ENCODE measurements at regions not wholly inside any gene's neighbourhood (a gene's known extent, or its start where the extent isn't known, plus 50 kb on each side); places are given as distances from the start of the nearest gene placed in this dataset.
"Not testable (repeated sequence)": the region's sequence is repeated elsewhere in the genome, so short reads cannot be mapped to it uniquely, and the experiment has no call there.

DNA sequence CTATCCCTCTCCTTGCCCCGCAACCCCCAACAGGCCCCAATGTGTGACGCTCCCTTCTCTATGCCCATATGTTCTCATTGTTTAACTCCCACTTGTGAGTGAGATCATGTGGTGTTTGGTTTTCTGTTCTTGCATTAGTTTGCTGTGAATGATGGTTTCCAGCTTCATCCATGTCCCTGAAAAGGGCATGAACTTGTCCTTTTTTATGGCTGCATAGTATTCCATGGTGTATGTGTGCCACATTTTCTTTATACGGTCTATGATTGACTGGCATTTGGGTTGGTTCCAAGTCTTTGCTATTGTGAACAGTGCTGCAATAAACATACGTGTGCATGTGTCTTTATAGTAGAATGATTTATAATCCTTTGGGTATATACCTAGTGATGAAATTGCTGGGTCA lies 807.6 kb downstream of the ANKRD7 start:
- TF ChIP-seq, protein P1, sequence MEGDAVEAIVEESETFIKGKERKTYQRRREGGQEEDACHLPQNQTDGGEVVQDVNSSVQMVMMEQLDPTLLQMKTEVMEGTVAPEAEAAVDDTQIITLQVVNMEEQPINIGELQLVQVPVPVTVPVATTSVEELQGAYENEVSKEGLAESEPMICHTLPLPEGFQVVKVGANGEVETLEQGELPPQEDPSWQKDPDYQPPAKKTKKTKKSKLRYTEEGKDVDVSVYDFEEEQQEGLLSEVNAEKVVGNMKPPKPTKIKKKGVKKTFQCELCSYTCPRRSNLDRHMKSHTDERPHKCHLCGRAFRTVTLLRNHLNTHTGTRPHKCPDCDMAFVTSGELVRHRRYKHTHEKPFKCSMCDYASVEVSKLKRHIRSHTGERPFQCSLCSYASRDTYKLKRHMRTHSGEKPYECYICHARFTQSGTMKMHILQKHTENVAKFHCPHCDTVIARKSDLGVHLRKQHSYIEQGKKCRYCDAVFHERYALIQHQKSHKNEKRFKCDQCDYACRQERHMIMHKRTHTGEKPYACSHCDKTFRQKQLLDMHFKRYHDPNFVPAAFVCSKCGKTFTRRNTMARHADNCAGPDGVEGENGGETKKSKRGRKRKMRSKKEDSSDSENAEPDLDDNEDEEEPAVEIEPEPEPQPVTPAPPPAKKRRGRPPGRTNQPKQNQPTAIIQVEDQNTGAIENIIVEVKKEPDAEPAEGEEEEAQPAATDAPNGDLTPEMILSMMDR (conservative IDR thresholded peaks at IDR 0.05): not testable (repeated sequence)
- TF ChIP-seq EZH2 (IDR thresholded peaks at IDR 0.05; ENCODE audit: low read depth): not testable (repeated sequence)
